ENCODE measurements at regions not wholly inside any gene's neighbourhood (a gene's known extent, or its start where the extent isn't known, plus 50 kb on each side); places are given as distances from the start of the nearest gene placed in this dataset.

GRCh38 chr16:35753559-35754390 lies 2294.4 kb downstream of the TP53TG3F start:
- no peak overlapping the region for H3K27ac ChIP-seq (ENCODE audit: insufficient read length, low read depth, low read length)
- H4K5ac ChIP-seq (ENCODE audit: insufficient read length, low read depth, low read length) = no peak overlapping the region
- H3K4ac ChIP-seq (ENCODE audit: low read depth, low read length) = no peak overlapping the region
- H2AK5ac ChIP-seq (ENCODE audit: insufficient read length, low read length) = no peak overlapping the region
- H3K27me3 Mint-ChIP-seq (ENCODE audit: low read depth) = peaks cover 1% of the 10 kb centered on the region
- H3K4me1 Mint-ChIP-seq = no peaks in the 10 kb centered on the region
- H3K27me3 ChIP-seq (ENCODE audit: insufficient read depth, low read length) = no peaks in the 10 kb centered on the region
- no CpG with 5 or more reads among the region's 12 CpGs for WGBS (ENCODE audit: extremely low coverage, insufficient read length, low lambda C conversion rate)
- H3K14ac ChIP-seq (ENCODE audit: insufficient read depth, low read length) = no peak overlapping the region
- H2BK20ac ChIP-seq (ENCODE audit: low read depth, low read length, poor library complexity, severe bottlenecking) = no peak overlapping the region
- H2BK12ac ChIP-seq (ENCODE audit: insufficient read length, low read depth, low read length) = no peak overlapping the region
- no peak overlapping the region for H4K8ac ChIP-seq (replicated peaks; ENCODE audit: insufficient read length, low read depth, low read length)
- H3K79me1 ChIP-seq (ENCODE audit: insufficient read depth, low read depth, low read length, poor library complexity, severe bottlenecking) = no peaks in the 10 kb centered on the region
- no peak overlapping the region for H3K23ac ChIP-seq (ENCODE audit: insufficient read length, low read depth, low read length)
- H3K56ac ChIP-seq (ENCODE audit: insufficient read length, low read depth, low read length) = no peak overlapping the region
- H3K18ac ChIP-seq (ENCODE audit: insufficient read length, low read depth, low read length) = no peak overlapping the region
- H3T11ph ChIP-seq (ENCODE audit: low read length) = no peak overlapping the region
- no peak overlapping the region for H3K27ac Mint-ChIP-seq
- no peak for TF ChIP-seq CTCF (conservative IDR thresholded peaks at IDR 0.05)
- no peaks in the 10 kb centered on the region for H3K23me2 ChIP-seq (ENCODE audit: insufficient read length, low read depth, low read length, poor library complexity, severe bottlenecking)
- H3K9me3 ChIP-seq (ENCODE audit: control insufficient read depth, low read depth, low read length) = peaks cover 76% of the 10 kb centered on the region
- no peak for DNase-seq
- H3K4me3 Mint-ChIP-seq = no peak overlapping the region
- H3K4me2 ChIP-seq (ENCODE audit: insufficient read depth, insufficient read length, low read length) = no peak overlapping the region
- H4K20me1 ChIP-seq (ENCODE audit: control insufficient read depth, insufficient read depth, insufficient read length) = no peaks in the 10 kb centered on the region
- no peak overlapping the region for H2BK5ac ChIP-seq (ENCODE audit: insufficient read length, low read length)
- no peak overlapping the region for H3K9ac ChIP-seq (ENCODE audit: extremely low read depth, insufficient read length, low read length)
- H3K79me2 ChIP-seq (ENCODE audit: insufficient read depth, low read length) = no peaks in the 10 kb centered on the region
- no peaks in the 10 kb centered on the region for H3K4me1 ChIP-seq (ENCODE audit: insufficient read depth, low read length)
- H3K9me3 Mint-ChIP-seq = peaks cover 87 to 90% of the 10 kb centered on the region in 2 experiments
- H4K91ac ChIP-seq (ENCODE audit: insufficient read length, low read depth, low read length) = no peak overlapping the region
- H3K36me3 Mint-ChIP-seq (ENCODE audit: insufficient read depth in 1 of 3, low read depth in 3 of 3) = peaks cover 0 to 5% (median 3%) of the 10 kb centered on the region in 3 experiments; a peak in 4 of 7 replicates
- no peak overlapping the region for H2BK120ac ChIP-seq (ENCODE audit: low read depth, low read length, poor library complexity, severe bottlenecking)
- H2BK15ac ChIP-seq (ENCODE audit: low read depth, low read length) = no peak overlapping the region
- no peak overlapping the region for H2AFZ ChIP-seq (ENCODE audit: low read length)

All from H9 (cell line).